DMS 273 (cell line): ENCODE measurements at regions not wholly inside any gene's neighbourhood (a gene's known extent, or its start where the extent isn't known, plus 50 kb on each side); places are given as distances from the start of the nearest gene placed in this dataset.

Experiments used
- DNase-seq: peaks from one replicate; lab custom pipeline; 2025; ENCODE audit not compliant: unreplicated experiment; lab: John Stamatoyannopoulos, UW

- DNase-seq, result no peak
Measured at GRCh38 chr10:118537623-118538022, 57.8 kb downstream of the PRLHR start.

GRCh38 chr10:118534136-118534535, 61.3 kb downstream of the PRLHR start:
- DNase-seq, result no peak

GRCh38 chr10:118531105-118531852, 64.2 kb downstream of the PRLHR start:
- DNase-seq, result no peak

GRCh38 chr10:118528426-118528825, 67.0 kb downstream of the PRLHR start:
- no peak for DNase-seq

- no peak for DNase-seq
Measured at GRCh38 chr10:118523775-118524174, 71.7 kb downstream of the PRLHR start.

- no peak for DNase-seq
Measured at GRCh38 chr10:118522791-118523498, 72.5 kb downstream of the PRLHR start.

GRCh38 chr10:118521415-118522117, 73.9 kb downstream of the PRLHR start:
- DNase-seq, result no peak

- DNase-seq, result no peak
Measured at GRCh38 chr10:118520116-118520742, 75.2 kb downstream of the PRLHR start.

- DNase-seq, result no peak
Measured at GRCh38 chr10:118518095-118518494, 77.4 kb downstream of the PRLHR start.

GRCh38 chr10:118516716-118517115, 78.7 kb downstream of the PRLHR start:
- no peak for DNase-seq

GRCh38 chr10:118513174-118513573, 82.3 kb downstream of the PRLHR start:
- DNase-seq, result no peak

- no peak for DNase-seq
Measured at GRCh38 chr10:118511711-118512110, 83.7 kb downstream of the PRLHR start.

- DNase-seq, result no peak
Measured at GRCh38 chr10:118508863-118509262, 86.6 kb downstream of the PRLHR start.

GRCh38 chr10:118508355-118508754, 87.1 kb downstream of the PRLHR start:
- DNase-seq, result no peak

- peak; percentile 1 for DNase-seq
Measured at GRCh38 chr10:118506671-118507590, 88.5 kb downstream of the PRLHR start.

- DNase-seq, result no peak
Measured at GRCh38 chr10:118505363-118505762, 90.1 kb downstream of the PRLHR start.

GRCh38 chr10:118504467-118505205, 90.8 kb downstream of the PRLHR start:
- peak; percentile 1 for DNase-seq

GRCh38 chr10:118504044-118504443, 91.4 kb downstream of the PRLHR start:
- DNase-seq, result no peak

- DNase-seq, result no peak
Measured at GRCh38 chr10:118503192-118503591, 92.3 kb downstream of the PRLHR start.
